ENCODE measurements at regions not wholly inside any gene's neighbourhood (a gene's known extent, or its start where the extent isn't known, plus 50 kb on each side); places are given as distances from the start of the nearest gene placed in this dataset.

- Histone ChIP-seq H3K4me3 (ENCODE audit: low read depth, low read length, poor library complexity, severe bottlenecking) (no peak overlapping the region), H3K9me3 (ENCODE audit: low read length) (no peaks in the 10 kb centered on the region), H3K4me2 (ENCODE audit: low read length) (no peak overlapping the region), H3K4me1 (ENCODE audit: insufficient read depth, low read length, poor library complexity, severe bottlenecking) (peaks cover 24% of the 10 kb centered on the region), H3K79me2 (ENCODE audit: insufficient read depth, low read depth, low read length) (no peaks in the 10 kb centered on the region), H3K9me2 (ENCODE audit: insufficient read depth, low read length) (no peaks in the 10 kb centered on the region), H3K36me3 (ENCODE audit: insufficient read depth, low read length) (no peaks in the 10 kb centered on the region), H4K20me1 (ENCODE audit: insufficient read depth, low read length) (no peaks in the 10 kb centered on the region), H2AFZ (ENCODE audit: low read length) (no peak overlapping the region), H3K27ac (ENCODE audit: low read depth, low read length, poor library complexity, severe bottlenecking) (no peak overlapping the region)
- POLR2A ChIA-PET: interaction anchor here (0.7 to 3.5 kb wide), 4 partner anchors 8 to 131 kb away, joined by 4 to 20 read pairs (median 7); no protein-coding TSS in a partner anchor
- intact Hi-C loops (cut with micrococcal nuclease; ENCODE audit: unreplicated experiment): no loop called here
- CTCF ChIA-PET (ENCODE audit: unreplicated experiment): no interaction called here
- no peak for TF ChIP-seq EZH2phosphoT487 (IDR thresholded peaks at IDR 0.05; ENCODE audit: borderline replicate concordance, low read depth, low read length)
- TF ChIP-seq, protein P1, sequence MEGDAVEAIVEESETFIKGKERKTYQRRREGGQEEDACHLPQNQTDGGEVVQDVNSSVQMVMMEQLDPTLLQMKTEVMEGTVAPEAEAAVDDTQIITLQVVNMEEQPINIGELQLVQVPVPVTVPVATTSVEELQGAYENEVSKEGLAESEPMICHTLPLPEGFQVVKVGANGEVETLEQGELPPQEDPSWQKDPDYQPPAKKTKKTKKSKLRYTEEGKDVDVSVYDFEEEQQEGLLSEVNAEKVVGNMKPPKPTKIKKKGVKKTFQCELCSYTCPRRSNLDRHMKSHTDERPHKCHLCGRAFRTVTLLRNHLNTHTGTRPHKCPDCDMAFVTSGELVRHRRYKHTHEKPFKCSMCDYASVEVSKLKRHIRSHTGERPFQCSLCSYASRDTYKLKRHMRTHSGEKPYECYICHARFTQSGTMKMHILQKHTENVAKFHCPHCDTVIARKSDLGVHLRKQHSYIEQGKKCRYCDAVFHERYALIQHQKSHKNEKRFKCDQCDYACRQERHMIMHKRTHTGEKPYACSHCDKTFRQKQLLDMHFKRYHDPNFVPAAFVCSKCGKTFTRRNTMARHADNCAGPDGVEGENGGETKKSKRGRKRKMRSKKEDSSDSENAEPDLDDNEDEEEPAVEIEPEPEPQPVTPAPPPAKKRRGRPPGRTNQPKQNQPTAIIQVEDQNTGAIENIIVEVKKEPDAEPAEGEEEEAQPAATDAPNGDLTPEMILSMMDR (conservative IDR thresholded peaks at IDR 0.05; ENCODE audit: low read length): no peak
- DNase-seq (ENCODE audit: low spot score): no peak
- BruUV-seq (replicated peaks): no TSS peak
Observed at GRCh38 chr6:90416322-90416721, 119.7 kb upstream of the BACH2 start.

GRCh38 chr6:90415178-90415577, 118.5 kb upstream of the BACH2 start:
- H3K27ac ChIP-seq (ENCODE audit: low read depth, low read length, poor library complexity, severe bottlenecking): no peak overlapping the region
- intact Hi-C loops (cut with micrococcal nuclease; ENCODE audit: unreplicated experiment): no loop called here

GRCh38 chr6:90414352-90414751, 117.7 kb upstream of the BACH2 start:
- ChIA-PET POLR2A (interaction anchor here (0.7 to 3.5 kb wide), 10 partner anchors 11 to 125 kb away, joined by 3 to 20 read pairs (median 5); no protein-coding TSS in a partner anchor), CTCF (ENCODE audit: unreplicated experiment) (interaction anchor here (0.5 kb wide), 1 partner anchor 358 kb away, joined by 3 read pairs; no protein-coding TSS in a partner anchor)
- H3K4me3 ChIP-seq (ENCODE audit: low read depth, low read length, poor library complexity, severe bottlenecking): peak overlapping the region; percentile 39
- no peaks in the 10 kb centered on the region for H3K9me3 ChIP-seq (ENCODE audit: low read length)
- peak overlapping the region; percentile 99 for H2AFZ ChIP-seq (ENCODE audit: low read length)
- DNase-seq (ENCODE audit: low spot score): peak; percentile 45
- no peaks in the 10 kb centered on the region for H3K9me2 ChIP-seq (ENCODE audit: insufficient read depth, low read length)
- H3K4me2 ChIP-seq (ENCODE audit: low read length): peak overlapping the region; percentile 72
- BruUV-seq (replicated peaks): no TSS peak
- TF ChIP-seq, protein P1 (conservative IDR thresholded peaks at IDR 0.05; ENCODE audit: low read length): no peak
- no peak for TF ChIP-seq EZH2phosphoT487 (IDR thresholded peaks at IDR 0.05; ENCODE audit: borderline replicate concordance, low read depth, low read length)
- no peak overlapping the region for H3K27ac ChIP-seq (ENCODE audit: low read depth, low read length, poor library complexity, severe bottlenecking)
- H3K79me2 ChIP-seq (ENCODE audit: insufficient read depth, low read depth, low read length): no peaks in the 10 kb centered on the region
- no peaks in the 10 kb centered on the region for H3K36me3 ChIP-seq (ENCODE audit: insufficient read depth, low read length)
- peaks cover 27% of the 10 kb centered on the region for H3K4me1 ChIP-seq (ENCODE audit: insufficient read depth, low read length, poor library complexity, severe bottlenecking)
- intact Hi-C loops (cut with micrococcal nuclease; ENCODE audit: unreplicated experiment): no loop called here
- no peaks in the 10 kb centered on the region for H4K20me1 ChIP-seq (ENCODE audit: insufficient read depth, low read length)

More at GRCh38 chr6:90415178-90415577, 118.5 kb upstream of the BACH2 start:
- no peak for DNase-seq (ENCODE audit: low spot score)
- Histone ChIP-seq H2AFZ (ENCODE audit: low read length) (no peak overlapping the region), H3K79me2 (ENCODE audit: insufficient read depth, low read depth, low read length) (no peaks in the 10 kb centered on the region), H3K36me3 (ENCODE audit: insufficient read depth, low read length) (no peaks in the 10 kb centered on the region), H3K9me2 (ENCODE audit: insufficient read depth, low read length) (no peaks in the 10 kb centered on the region), H3K4me3 (ENCODE audit: low read depth, low read length, poor library complexity, severe bottlenecking) (no peak overlapping the region), H4K20me1 (ENCODE audit: insufficient read depth, low read length) (no peaks in the 10 kb centered on the region), H3K4me1 (ENCODE audit: insufficient read depth, low read length, poor library complexity, severe bottlenecking) (peaks cover 27% of the 10 kb centered on the region), H3K9me3 (ENCODE audit: low read length) (no peaks in the 10 kb centered on the region), H3K4me2 (ENCODE audit: low read length) (no peak overlapping the region; the same call in 1 of the 2 replicates)
- TF ChIP-seq, protein P1 (conservative IDR thresholded peaks at IDR 0.05; ENCODE audit: low read length): no peak
- TF ChIP-seq EZH2phosphoT487 (IDR thresholded peaks at IDR 0.05; ENCODE audit: borderline replicate concordance, low read depth, low read length): no peak
- POLR2A ChIA-PET: interaction anchor here (0.6 to 3.5 kb wide), 12 partner anchors 8 to 126 kb away, joined by 3 to 20 read pairs (median 5); no protein-coding TSS in a partner anchor
- CTCF ChIA-PET (ENCODE audit: unreplicated experiment): no interaction called here
- BruUV-seq (replicated peaks): no TSS peak
